Left lung (tissue), 4 donors: ENCODE measurements at regions not wholly inside any gene's neighbourhood (a gene's known extent, or its start where the extent isn't known, plus 50 kb on each side); places are given as distances from the start of the nearest gene placed in this dataset.

Experiments
- ATAC-seq: fragments of 200-7000 bp; cut with Tn5 transposase; one replicate; pipeline ENCODE4 v1.9.1; 2020; ENCODE audit warnings: moderate library complexity
- DNase-seq, 4 donors: peaks; one replicate each; pipeline ENCODE4 v3.0.0-alpha.2; 2013 to 2020
- H3K27ac ChIP-seq, 2 donors: fragments of 200-600 bp; sonication (generic) in 1 of 2; one replicate each; pipeline versions ENCODE4 v1.5.0 to v1.8.0; 2020 to 2021
- H3K27me3 ChIP-seq, 2 donors: fragments of 200-600 bp; sonication (generic) in 1 of 2; one replicate each; pipeline versions ENCODE4 v1.5.0 to v1.8.0; 2020 to 2021
- H3K36me3 ChIP-seq, 2 donors: fragments of 200-600 bp; sonication (generic) in 1 of 2; one replicate each; pipeline versions ENCODE4 v1.5.0 to v1.8.0; 2020 to 2021
- H3K4me1 ChIP-seq, 2 donors: fragments of 200-600 bp; one replicate each; pipeline ENCODE4 v1.8.0; 2021
- H3K4me3 ChIP-seq, 2 donors: fragments of 200-600 bp; sonication (generic) in 1 of 2; one replicate each; pipeline versions ENCODE4 v1.5.0 to v1.8.0; 2020 to 2021; ENCODE audit warnings: mild to moderate bottlenecking in 1 of 2
- H3K9me3 ChIP-seq, 2 donors: fragments of 200-600 bp; sonication (generic) in 1 of 2; one replicate each; pipeline versions ENCODE4 v1.5.0 to v1.8.0; 2020 to 2021
- CTCF ChIP-seq, 2 donors: fragments of 200-600 bp; sonication (generic) in 1 of 2; IDR thresholded peaks; one replicate each; pipeline versions ENCODE4 v1.5.0 to v1.8.0; 2021; ENCODE audit warnings: antibody characterized with exemption in 2 of 2
- intact Hi-C, 2 donors: fragments of 100-400 bp; cut with DNase I; formaldehyde crosslinking; loops; one replicate each; pipeline versions ENCODE4 v1.11.2 to v1.14.2; 2022
- donor health status: DM: no; HTN: yes; CAD: no.
- donor health status: DM: no; HTN: no; CAD: no.

GRCh38 chr20:46820682-46821081 is 74.0 kb upstream of the EYA2 start:
- ATAC-seq (no peak), DNase-seq (no peak)
- TF ChIP-seq CTCF (IDR thresholded peaks at IDR 0.05): no peak
- intact Hi-C loops: no loop called here
- Histone ChIP-seq H3K36me3 (no peaks in the 10 kb centered on the region), H3K27ac (no peak overlapping the region), H3K9me3 (peaks cover 0 to 4% of the 10 kb centered on the region in 2 donors), H3K4me3 (no peak overlapping the region), H3K4me1 (no peaks in the 10 kb centered on the region), H3K27me3 (peaks cover 0 to 55% of the 10 kb centered on the region in 2 donors)

GRCh38 chr20:46823271-46823751 is 71.3 kb upstream of the EYA2 start:
- no peak for DNase-seq
- intact Hi-C loops: no loop called here
- Histone ChIP-seq H3K27ac (no peak overlapping the region), H3K36me3 (no peaks in the 10 kb centered on the region), H3K27me3 (peaks cover 0 to 41% of the 10 kb centered on the region in 2 donors), H3K9me3 (peaks cover 0 to 4% of the 10 kb centered on the region in 2 donors), H3K4me3 (no peak overlapping the region), H3K4me1 (no peaks in the 10 kb centered on the region)
- no peak for ATAC-seq
- no peak for TF ChIP-seq CTCF (IDR thresholded peaks at IDR 0.05)

GRCh38 chr20:46823753-46824152 is 70.9 kb upstream of the EYA2 start:
- H3K9me3 ChIP-seq: peaks cover 0 to 4% of the 10 kb centered on the region in 2 donors
- ATAC-seq: no peak
- no peaks in the 10 kb centered on the region for H3K4me1 ChIP-seq
- no peak for DNase-seq
- no peak overlapping the region for H3K4me3 ChIP-seq
- TF ChIP-seq CTCF (IDR thresholded peaks at IDR 0.05): no peak
- no peak overlapping the region for H3K27ac ChIP-seq
- intact Hi-C loops: no loop called here
- no peaks in the 10 kb centered on the region for H3K36me3 ChIP-seq
- H3K27me3 ChIP-seq: peaks cover 0 to 44% of the 10 kb centered on the region in 2 donors

GRCh38 chr20:46826343-46826984 is 68.2 kb upstream of the EYA2 start:
- Histone ChIP-seq H3K4me3 (no peak overlapping the region), H3K27me3 (peaks cover 0 to 34% of the 10 kb centered on the region in 2 donors), H3K36me3 (no peaks in the 10 kb centered on the region), H3K9me3 (peaks cover 0 to 4% of the 10 kb centered on the region in 2 donors), H3K4me1 (no peaks in the 10 kb centered on the region), H3K27ac (no peak overlapping the region)
- no peak for TF ChIP-seq CTCF (IDR thresholded peaks at IDR 0.05)
- DNase-seq (no peak), ATAC-seq (no peak)
- intact Hi-C loops: no loop called here

- Histone ChIP-seq H3K9me3 (peaks cover 0 to 4% of the 10 kb centered on the region in 2 donors), H3K4me1 (no peaks in the 10 kb centered on the region), H3K36me3 (no peaks in the 10 kb centered on the region), H3K4me3 (no peak overlapping the region), H3K27me3 (peaks cover 0 to 27% of the 10 kb centered on the region in 2 donors), H3K27ac (no peak overlapping the region)
- intact Hi-C loops: no loop called here
- DNase-seq (no peak), ATAC-seq (no peak)
- TF ChIP-seq CTCF (IDR thresholded peaks at IDR 0.05): no peak
Measured at GRCh38 chr20:46827718-46828458, 66.8 kb upstream of the EYA2 start.
